ENCODE measurements at regions not wholly inside any gene's neighbourhood (a gene's known extent, or its start where the extent isn't known, plus 50 kb on each side); places are given as distances from the start of the nearest gene placed in this dataset.

- Histone ChIP-seq H3K4me3 (ENCODE audit: insufficient read depth, low read depth, low read length) (no peak overlapping the region), H4K8ac (ENCODE audit: low read depth in 2 of 2, low read length in 2 of 2) (no peak overlapping the region), H3K4me1 (ENCODE audit: control insufficient read depth, insufficient read depth, low read length) (no peaks in the 10 kb centered on the region), H3K9me1 (ENCODE audit: insufficient read depth, low read length) (no peaks in the 10 kb centered on the region), H2AFZ (replicated peaks; ENCODE audit: low read length, poor library complexity) (no peak overlapping the region), H4K91ac (ENCODE audit: insufficient read depth, low read depth, low read length) (no peak overlapping the region), H4K20me1 (ENCODE audit: insufficient read depth, low read length) (no peaks in the 10 kb centered on the region), H3K4ac (ENCODE audit: low read depth, low read length) (no peak overlapping the region), H4K5ac (ENCODE audit: low read depth, low read length) (no peak overlapping the region), H2AK5ac (ENCODE audit: low read depth, low read length) (no peak overlapping the region), H3K14ac (replicated peaks; ENCODE audit: low read depth, low read length) (no peak overlapping the region), H3K9ac (ENCODE audit: low read depth, low read length) (no peak overlapping the region), H3K4me2 (ENCODE audit: low read depth, low read length) (no peak overlapping the region), H3K56ac (ENCODE audit: extremely low read depth, insufficient read depth, low read length) (no peak overlapping the region), H2BK5ac (ENCODE audit: low read depth, low read length, poor library complexity, severe bottlenecking) (no peak overlapping the region), H3K36me3 (ENCODE audit: control insufficient read depth, insufficient read depth, low read length) (no peaks in the 10 kb centered on the region), H3K18ac (ENCODE audit: low read depth, low read length) (no peak overlapping the region), H3K23ac (ENCODE audit: low read depth, low read length) (no peak overlapping the region), H3K27me3 (ENCODE audit: control insufficient read depth, insufficient read depth, low read length) (no peaks in the 10 kb centered on the region), H2BK20ac (ENCODE audit: low read depth, low read length) (no peak overlapping the region), H2AK9ac (replicated peaks; ENCODE audit: low read depth, low read length, poor library complexity) (no peak overlapping the region), H3K79me1 (ENCODE audit: low read depth in 1 of 2, low read length in 2 of 2) (no peaks in the 10 kb centered on the region), H3K9me3 (ENCODE audit: control insufficient read depth, insufficient read depth, low read length) (peaks cover 6% of the 10 kb centered on the region; the same call in 1 of the 2 replicates), H2BK15ac (ENCODE audit: low read depth, low read length) (no peak overlapping the region), H2BK120ac (ENCODE audit: low read depth, low read length) (no peak overlapping the region), H3K27ac (ENCODE audit: insufficient read depth, low read length) (no peak overlapping the region)
- BruUV-seq (replicated peaks), result no TSS peak
- ATAC-seq (ENCODE audit: low read depth), result no peak
- no peak for DNase-seq
- ChIA-PET POLR2A (ENCODE audit: unreplicated experiment) (no interaction called here), CTCF (no interaction called here)
- in situ Hi-C loops (cut with MboI; ENCODE audit: low sequenced_read_pairs), result no loop called here
- TF ChIP-seq MXI1 (IDR thresholded peaks at IDR 0.05; ENCODE audit: borderline replicate concordance, low read depth, low read length) (no peak), CHD1 (IDR thresholded peaks at IDR 0.05; ENCODE audit: low read depth, low read length) (no peak), SMC3 (IDR thresholded peaks at IDR 0.05; ENCODE audit: low read depth, low read length) (no peak), POLR2A (IDR thresholded peaks at IDR 0.05; ENCODE audit: low read depth, low read length) (no peak)
- WGBS, 2 experiments (ENCODE audit: extremely low coverage in 2 of 2, insufficient read length in 1 of 2), result no CpG with 5 or more reads among the region's 3 CpGs
- intact Hi-C loops (cut with micrococcal nuclease), result no loop called here
- dilution Hi-C loops (cut with HindIII; ENCODE audit: low sequenced_read_pairs, unreplicated experiment), result no loop called here
These were observed 833.8 kb downstream of the JRKL start for GRCh38 chr11:97223647-97224046.

All from IMR-90 (cell line).